K562 (cell line): ENCODE measurements at regions not wholly inside any gene's neighbourhood (a gene's known extent, or its start where the extent isn't known, plus 50 kb on each side); places are given as distances from the start of the nearest gene placed in this dataset.

Experiments
- ATAC-seq: fragments of 200-7000 bp; cut with Tn5 transposase; 3 replicates; pipeline ENCODE4 v1.9.1; 2020; ENCODE audit warnings: moderate library complexity
- BruUV-seq: library from RNA; stranded (reverse); fragments of 400-500 nt; replicated peaks from 2 replicates; lab custom pipeline; 2021; lab: Mats Ljungman, UMichigan
- CTCF ChIA-PET: fragments of 300-600 bp; formaldehyde crosslinking; extraction: SDS; loops from one replicate; lab custom pipeline; 2021; ENCODE audit warnings: low intra/inter-chr PET ratio; lab: Yijun Ruan, JAX
- POLR2A ChIA-PET: fragments of 300-600, 350-650 bp; sonication (Branson Sonifier 250); formaldehyde crosslinking; extraction: SDS; loops from one replicate; lab custom pipeline; 2021; ENCODE audit warnings: antibody characterized with exemption, inconsistent platforms; lab: Yijun Ruan, JAX
- DNase-seq, 4 experiments: peaks; one replicate each; pipeline versions ENCODE4 v3.0.0 to v3.0.0-alpha.2; 2011 to 2018; ENCODE audit warnings: low spot score in 3 of 4, mixed read lengths in 3 of 4; ENCODE audit errors: extremely low read depth in 1 of 4
- FAIRE-seq: peaks from 2 replicates; lab custom pipeline; 2011; peaks lifted over from hg19 to GRCh38; lab: Jason Lieb, UNC
- H2AFZ ChIP-seq: 2 replicates; pipeline ENCODE4 v1.6.0; 2011; ENCODE audit warnings: low read depth, low read length, control low read depth, inconsistent platforms
- H3K27ac ChIP-seq: fragments of 200-600 bp; 3 replicates; pipeline ENCODE4 v1.8.0; 2011; ENCODE audit warnings: low read depth, mild to moderate bottlenecking, control low read depth, inconsistent platforms, low read length, moderate library complexity, mixed read lengths; ENCODE audit errors: extremely low read depth
- H3K27me3 ChIP-seq, 2 experiments: fragments of 300-600 bp in 1 of 2; 2 replicates in 1 of 2; 3 replicates in 1 of 2; pipeline versions ENCODE4 v1.6.0 to v1.8.0; 2011; ENCODE audit warnings: inconsistent platforms in 2 of 2, low read length in 2 of 2, mild to moderate bottlenecking in 1 of 2, mixed read lengths in 1 of 2, moderate library complexity in 1 of 2; ENCODE audit not compliant: control insufficient read depth in 2 of 2, insufficient read depth in 2 of 2
- H3K36me3 ChIP-seq: fragments of 300-600 bp; 3 replicates; pipeline ENCODE4 v1.8.0; 2011; ENCODE audit warnings: mild to moderate bottlenecking, low read length, inconsistent platforms; ENCODE audit not compliant: control insufficient read depth, insufficient read depth
- H3K4me1 ChIP-seq, 2 experiments: fragments of 200-600 bp in 1 of 2; replicated peaks in 1 of 2; 2 replicates in 1 of 2; 3 replicates in 1 of 2; pipeline versions ENCODE4 v1.5.1 to v1.8.0; 2011; ENCODE audit warnings: inconsistent platforms in 2 of 2, low read length in 2 of 2, mild to moderate bottlenecking in 1 of 2, mixed read lengths in 1 of 2, moderate library complexity in 1 of 2; ENCODE audit not compliant: control insufficient read depth in 2 of 2, insufficient read depth in 2 of 2
- H3K4me2 ChIP-seq: 2 replicates; pipeline ENCODE4 v1.6.1; 2011; ENCODE audit warnings: low read length, control low read depth, inconsistent platforms, mixed read lengths; ENCODE audit not compliant: insufficient read depth
- H3K4me3 ChIP-seq: fragments of 200-600 bp; sonication (generic), shearing (Covaris generic); 2 replicates; pipeline ENCODE4 v1.5.1; 2016; ENCODE audit warnings: control low read depth, inconsistent platforms
- H3K79me2 ChIP-seq: fragments of 200-600 bp; 3 replicates; pipeline ENCODE4 v1.8.0; 2011; ENCODE audit warnings: low read length, inconsistent platforms; ENCODE audit not compliant: control insufficient read depth, insufficient read depth
- H3K9ac ChIP-seq, 2 experiments: 2 replicates each; pipeline versions ENCODE4 v1.6.0 to v1.6.1; 2011; ENCODE audit warnings: low read depth in 2 of 2, low read length in 2 of 2, control low read depth in 1 of 2, inconsistent platforms in 1 of 2, mild to moderate bottlenecking in 1 of 2, mixed read lengths in 1 of 2; ENCODE audit not compliant: insufficient read depth in 1 of 2
- H3K9me1 ChIP-seq: one replicate; pipeline ENCODE4 v1.6.0; 2011; ENCODE audit warnings: inconsistent platforms, mild to moderate bottlenecking, low read length, moderate library complexity; ENCODE audit not compliant: control insufficient read depth, insufficient read depth
- H3K9me3 ChIP-seq: replicated peaks from 2 replicates; pipeline ENCODE4 v1.5.1; 2011; ENCODE audit warnings: low read depth, low read length, inconsistent platforms; ENCODE audit not compliant: control insufficient read depth, insufficient read depth
- H4K20me1 ChIP-seq: replicated peaks from 2 replicates; pipeline ENCODE4 v1.6.1; 2011; ENCODE audit warnings: low read length, inconsistent platforms, mixed read lengths; ENCODE audit not compliant: control insufficient read depth, insufficient read depth
- CBX8 ChIP-seq: fragments of 200-600 bp; sonication (generic); IDR thresholded peaks from 2 replicates; pipeline ENCODE4 v1.6.1; 2012; ENCODE audit warnings: borderline replicate concordance, mixed run types, low read depth, mild to moderate bottlenecking, moderate library complexity, mixed read lengths, low read length, control low read depth, inconsistent platforms; ENCODE audit not compliant: poor library complexity, severe bottlenecking; ENCODE audit errors: extremely low read depth
- CTCF ChIP-seq, 3 experiments: IDR thresholded peaks in 2 of 3; conservative IDR thresholded peaks in 1 of 3; 2 replicates each; pipeline ENCODE4 v1.5.1; 2011 to 2012; ENCODE audit warnings: low read length in 3 of 3, mild to moderate bottlenecking in 3 of 3, control low read depth in 2 of 3, improper control_type of control experiment in 1 of 3, inconsistent platforms in 1 of 3, low read depth in 1 of 3, mixed read lengths in 1 of 3, moderate library complexity in 1 of 3; ENCODE audit not compliant: insufficient read depth in 2 of 3
- HDAC2 ChIP-seq: fragments of 450-650 bp; IDR thresholded peaks from 2 replicates; pipeline ENCODE4 v1.6.1; 2016; ENCODE audit warnings: mild to moderate bottlenecking
- HMGN3 ChIP-seq: IDR thresholded peaks from 2 replicates; pipeline ENCODE4 v1.6.1; 2011; ENCODE audit warnings: borderline replicate concordance, low read depth, mild to moderate bottlenecking, mixed read lengths, low read length; ENCODE audit not compliant: insufficient read length; ENCODE audit errors: extremely low read depth
- NFATC3 ChIP-seq: fragments of 450-650 bp; IDR thresholded peaks from 2 replicates; pipeline ENCODE4 v1.6.1; 2017; ENCODE audit warnings: mild to moderate bottlenecking
- POLR2AphosphoS5 ChIP-seq: IDR thresholded peaks from 2 replicates; pipeline ENCODE4 v1.6.1; 2011; ENCODE audit warnings: mild to moderate bottlenecking, low read depth, low read length, moderate library complexity; ENCODE audit not compliant: control insufficient read depth, insufficient read depth
- SREBF1 ChIP-seq: fragments of 150-350 bp; IDR thresholded peaks from 2 replicates; pipeline ENCODE4 v1.6.1; 2014; ENCODE audit warnings: antibody characterized with exemption, low read depth, low read length, borderline replicate concordance
- ZNF12 ChIP-seq: sonication (generic); formaldehyde crosslinking; IDR thresholded peaks from 2 replicates; pipeline ENCODE4 v1.4.0; 2020; ENCODE audit warnings: mild to moderate bottlenecking, missing genetic modification reagents
- ZNF444 ChIP-seq: fragments of 250-450 bp; sonication (Bioruptor Pico); IDR thresholded peaks from 2 replicates; pipeline ENCODE4 v1.4.0; 2020; ENCODE audit warnings: mild to moderate bottlenecking, moderate library complexity
- ZNF584 ChIP-seq: fragments of 200-800 bp; sonication (Bioruptor generic); IDR thresholded peaks from 2 replicates; pipeline ENCODE4 v1.6.1; 2016; ENCODE audit warnings: low read depth, mild to moderate bottlenecking, missing genetic modification characterization, missing compliant biosample characterization
- WGBS: fragments of 100-300 bp; shearing (Covaris generic); methylation state at CpG from one replicate; pipeline ENCODE4 v1.1.6; 2016; ENCODE audit warnings: low coverage, mixed read lengths; ENCODE audit not compliant: insufficient coverage; ENCODE audit errors: missing lambda C conversion rate; 5-methylcytosine and 5-hydroxymethylcytosine counted together
- in situ Hi-C: fragments of 300-500 bp; cut with MboI; formaldehyde crosslinking; loops from 4 replicates; pipeline ENCODE4 v1.15.0; 2018; ENCODE audit warnings: inconsistent platforms, mixed read lengths
- intact Hi-C: fragments of 100-400 bp; cut with micrococcal nuclease; formaldehyde crosslinking; loops from 2 replicates; pipeline ENCODE4 v1.14.2; 2022

- no peak overlapping the region for H3K27ac ChIP-seq
- no peaks in the 10 kb centered on the region for H3K79me2 ChIP-seq
- no peak for ATAC-seq
- FAIRE-seq = no peak
- 0% methylated on average over 2 of the region's 2 CpGs for WGBS
- no peak overlapping the region for H3K4me3 ChIP-seq
- H4K20me1 ChIP-seq = no peaks in the 10 kb centered on the region
- ChIA-PET CTCF (no interaction called here), POLR2A (no interaction called here)
- no peak for DNase-seq
- H3K9ac ChIP-seq = no peak overlapping the region
- H3K4me2 ChIP-seq = no peak overlapping the region
- no peaks in the 10 kb centered on the region for H3K27me3 ChIP-seq
- no peaks in the 10 kb centered on the region for H3K36me3 ChIP-seq
- intact Hi-C loops = no loop called here
- in situ Hi-C loops = no loop called here
- TF ChIP-seq SREBF1 (no peak), ZNF12 (CRISPR knock-in tag) (no peak), CTCF (IDR thresholded peaks at IDR 0.05 in 2 of 3, conservative IDR thresholded peaks at IDR 0.05 in 1 of 3; ENCODE audit: insufficient read depth in 2 of 3, low read depth in 1 of 3, low read length in 3 of 3) (no peak), NFATC3 (no peak), HMGN3 (no peak), POLR2AphosphoS5 (no peak), ZNF444 (no peak), CBX8 (no peak), ZNF584 (CRISPR knock-in tag) (no peak), HDAC2 (no peak)
- H3K9me1 ChIP-seq = no peaks in the 10 kb centered on the region
- H3K4me1 ChIP-seq = no peaks in the 10 kb centered on the region
- no peak overlapping the region for H2AFZ ChIP-seq
- no TSS peak for BruUV-seq
- H3K9me3 ChIP-seq = no peaks in the 10 kb centered on the region
These were observed 611.7 kb downstream of the VGLL3 start for GRCh38 chr3:86379280-86379679.
